Lung (tissue), 11 donors: ENCODE measurements at regions not wholly inside any gene's neighbourhood (a gene's known extent, or its start where the extent isn't known, plus 50 kb on each side); places are given as distances from the start of the nearest gene placed in this dataset.

Experiments used
- ATAC-seq: fragments of 200-7000 bp; cut with Tn5 transposase; one replicate; pipeline ENCODE4 v1.9.1; 2020; ENCODE audit warnings: moderate number of reproducible peaks; ENCODE audit not compliant: insufficient read depth, low FRiP score
- DNase-seq, 3 donors: peaks; one replicate each; pipeline ENCODE4 v3.0.0-alpha.2; 2013 to 2017
- H3K27ac ChIP-seq, 2 donors: one replicate each; pipeline ENCODE4 v1.5.1; 2013; ENCODE audit warnings: mild to moderate bottlenecking in 2 of 2, moderate library complexity in 2 of 2, control low read depth in 1 of 2, inconsistent platforms in 1 of 2, low read depth in 1 of 2, low read length in 1 of 2
- H3K27me3 ChIP-seq, 3 donors: one replicate each; pipeline ENCODE4 v1.5.1; 2013; ENCODE audit warnings: low read length in 2 of 3; ENCODE audit not compliant: control insufficient read depth in 3 of 3, insufficient read depth in 3 of 3
- H3K36me3 ChIP-seq, 4 donors: one replicate each; pipeline ENCODE4 v1.5.1; 2013; ENCODE audit warnings: low read length in 4 of 4, mild to moderate bottlenecking in 1 of 4, moderate library complexity in 1 of 4; ENCODE audit not compliant: control insufficient read depth in 4 of 4, insufficient read depth in 4 of 4
- H3K4me1 ChIP-seq, 5 donors: one replicate each; pipeline ENCODE4 v1.5.1; 2013; ENCODE audit warnings: low read length in 5 of 5, mild to moderate bottlenecking in 2 of 5, moderate library complexity in 1 of 5; ENCODE audit not compliant: control insufficient read depth in 5 of 5, insufficient read depth in 5 of 5
- H3K4me3 ChIP-seq: one replicate; pipeline ENCODE4 v1.5.1; 2013; ENCODE audit warnings: mild to moderate bottlenecking, control low read depth, moderate library complexity
- H3K9ac ChIP-seq, 2 donors: one replicate each; pipeline ENCODE4 v1.5.1; 2013; ENCODE audit warnings: low read length in 2 of 2, control low read depth in 1 of 2; ENCODE audit not compliant: insufficient read depth in 1 of 2
- H3K9me3 ChIP-seq, 4 donors: one replicate each; pipeline ENCODE4 v1.5.1; 2013; ENCODE audit warnings: low read length in 3 of 4, mild to moderate bottlenecking in 1 of 4, moderate library complexity in 1 of 4; ENCODE audit not compliant: control insufficient read depth in 4 of 4, insufficient read depth in 3 of 4
- CTCF ChIP-seq: IDR thresholded peaks from 2 replicates; pipeline ENCODE4 v1.5.1; 2012; ENCODE audit warnings: mild to moderate bottlenecking; ENCODE audit errors: control extremely low read depth, extremely low read depth
- WGBS, 2 donors: extraction: QIAGEN DNeasy Blood & Tissue Kit; methylation state at CpG; one replicate each; pipeline ENCODE4 v1.1.7; 2013; 5-methylcytosine and 5-hydroxymethylcytosine counted together
- donor health status: control.
- donor health status: control.
- donor health status: Bipolar disorder and iron deficiency.
- donor health status: healthy.
- donor health status: DM: yes; HTN: yes; CAD: no.

DNA sequence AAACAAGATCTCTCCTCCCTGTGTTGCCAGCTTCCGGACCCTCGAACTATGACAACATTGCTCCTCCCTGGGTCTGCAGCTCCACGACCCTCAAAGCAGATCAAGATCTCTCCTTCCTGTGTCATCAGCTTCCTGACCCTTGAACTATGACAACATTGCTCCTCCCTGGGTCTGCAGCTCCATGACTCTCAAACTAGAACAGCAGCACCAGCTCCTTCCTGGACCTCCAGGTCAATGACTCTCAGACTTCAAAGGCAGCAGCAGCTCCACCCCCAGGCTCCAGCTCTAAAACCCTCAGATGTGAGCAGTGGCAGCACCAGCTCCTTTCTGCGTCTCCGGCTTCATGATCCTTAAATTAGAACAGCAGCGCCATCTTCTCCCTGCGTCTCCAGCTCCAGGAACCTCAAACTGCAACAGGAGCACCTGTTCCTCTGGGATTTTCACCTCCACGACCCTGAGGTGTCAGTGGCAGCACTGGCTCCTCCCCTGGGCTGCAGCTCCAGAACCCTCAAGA is 341.0 kb upstream of the SULF2 start:
- H3K4me3 ChIP-seq = no peak overlapping the region
- no peak overlapping the region for H3K9ac ChIP-seq
- WGBS, 2 donors = 44 to 48% methylated on average over 8 of the region's 8 CpGs
- DNase-seq (peak in 2 of 3 donors; percentile 35 to 59), ATAC-seq (no peak)
- H3K9me3 ChIP-seq = peaks cover 0 to 2% (median 0%) of the 10 kb centered on the region in 4 donors
- H3K27me3 ChIP-seq = no peaks in the 10 kb centered on the region
- no peak overlapping the region for H3K27ac ChIP-seq
- H3K36me3 ChIP-seq = no peaks in the 10 kb centered on the region
- H3K4me1 ChIP-seq = peaks cover 0 to 27% (median 11%) of the 10 kb centered on the region in 5 donors
- no peak for TF ChIP-seq CTCF

- WGBS, 2 donors = 74 to 82% methylated on average over 9 of the region's 9 CpGs
Observed at GRCh38 chr20:48124960-48125359, 339.7 kb upstream of the SULF2 start.

GRCh38 chr20:48124181-48124782 is 339.0 kb upstream of the SULF2 start:
- WGBS, 2 donors = 82 to 85% methylated on average over 14 of the region's 14 CpGs
- H3K27me3 ChIP-seq = no peaks in the 10 kb centered on the region
- no peak overlapping the region for H3K4me3 ChIP-seq
- peaks cover 0 to 12% (median 9%) of the 10 kb centered on the region in 5 donors for H3K4me1 ChIP-seq
- H3K27ac ChIP-seq = no peak overlapping the region
- no peak overlapping the region for H3K9ac ChIP-seq
- TF ChIP-seq CTCF = no peak
- H3K9me3 ChIP-seq = peaks cover 0 to 2% (median 0%) of the 10 kb centered on the region in 4 donors
- ATAC-seq (no peak), DNase-seq (no peak)
- H3K36me3 ChIP-seq = no peaks in the 10 kb centered on the region

More at GRCh38 chr20:48124960-48125359, 339.7 kb upstream of the SULF2 start:
- no peak overlapping the region for H3K4me3 ChIP-seq
- H3K4me1 ChIP-seq = peaks cover 0 to 16% (median 11%) of the 10 kb centered on the region in 5 donors
- DNase-seq (no peak), ATAC-seq (no peak)
- no peak overlapping the region for H3K9ac ChIP-seq
- H3K27me3 ChIP-seq = no peaks in the 10 kb centered on the region
- peaks cover 0 to 2% (median 0%) of the 10 kb centered on the region in 4 donors for H3K9me3 ChIP-seq
- no peaks in the 10 kb centered on the region for H3K36me3 ChIP-seq
- no peak for TF ChIP-seq CTCF
- H3K27ac ChIP-seq = no peak overlapping the region
